ENCODE measurements at regions not wholly inside any gene's neighbourhood (a gene's known extent, or its start where the extent isn't known, plus 50 kb on each side); places are given as distances from the start of the nearest gene placed in this dataset.

- Histone ChIP-seq H3K27ac (ENCODE audit: poor library complexity, severe bottlenecking) (no peak overlapping the region), H3K4me1 (ENCODE audit: insufficient read depth, poor library complexity, severe bottlenecking) (no peaks in the 10 kb centered on the region), H3K9me3 (ENCODE audit: severe bottlenecking) (no peaks in the 10 kb centered on the region), H3K4me3 (ENCODE audit: severe bottlenecking) (no peak overlapping the region), H3K27me3 (ENCODE audit: insufficient read depth, poor library complexity, severe bottlenecking) (no peaks in the 10 kb centered on the region), H3K36me3 (ENCODE audit: low read depth) (no peaks in the 10 kb centered on the region)
- TF ChIP-seq CTCF (IDR thresholded peaks at IDR 0.05; ENCODE audit: poor library complexity, severe bottlenecking), result no peak
- no peak for DNase-seq (ENCODE audit: low spot score)
- no peak for ATAC-seq (ENCODE audit: low read depth)
Observed at GRCh38 chr13:87426742-87427141, 244.4 kb upstream of the SLITRK5 start.

- DNase-seq (ENCODE audit: low spot score) (no peak), ATAC-seq (ENCODE audit: low read depth) (no peak)
- H3K36me3 ChIP-seq (ENCODE audit: low read depth), result no peaks in the 10 kb centered on the region
- H3K9me3 ChIP-seq (ENCODE audit: severe bottlenecking), result no peaks in the 10 kb centered on the region
- H3K27me3 ChIP-seq (ENCODE audit: insufficient read depth, poor library complexity, severe bottlenecking), result no peaks in the 10 kb centered on the region
- TF ChIP-seq CTCF (IDR thresholded peaks at IDR 0.05; ENCODE audit: poor library complexity, severe bottlenecking), result no peak
- H3K4me3 ChIP-seq (ENCODE audit: severe bottlenecking), result no peak overlapping the region
- no peaks in the 10 kb centered on the region for H3K4me1 ChIP-seq (ENCODE audit: insufficient read depth, poor library complexity, severe bottlenecking)
- H3K27ac ChIP-seq (ENCODE audit: poor library complexity, severe bottlenecking), result no peak overlapping the region
Observed at GRCh38 chr13:87444135-87444534, 227.0 kb upstream of the SLITRK5 start.

GRCh38 chr13:87452281-87452680 lies 218.9 kb upstream of the SLITRK5 start:
- Histone ChIP-seq H3K4me3 (ENCODE audit: severe bottlenecking) (no peak overlapping the region), H3K27ac (ENCODE audit: poor library complexity, severe bottlenecking) (no peak overlapping the region), H3K9me3 (ENCODE audit: severe bottlenecking) (no peaks in the 10 kb centered on the region), H3K27me3 (ENCODE audit: insufficient read depth, poor library complexity, severe bottlenecking) (no peaks in the 10 kb centered on the region), H3K36me3 (ENCODE audit: low read depth) (no peaks in the 10 kb centered on the region), H3K4me1 (ENCODE audit: insufficient read depth, poor library complexity, severe bottlenecking) (no peaks in the 10 kb centered on the region)
- no peak for TF ChIP-seq CTCF (IDR thresholded peaks at IDR 0.05; ENCODE audit: poor library complexity, severe bottlenecking)
- ATAC-seq (ENCODE audit: low read depth) (no peak), DNase-seq (ENCODE audit: low spot score) (no peak)

GRCh38 chr13:87453244-87453643 lies 217.9 kb upstream of the SLITRK5 start:
- no peaks in the 10 kb centered on the region for H3K27me3 ChIP-seq (ENCODE audit: insufficient read depth, poor library complexity, severe bottlenecking)
- TF ChIP-seq CTCF (IDR thresholded peaks at IDR 0.05; ENCODE audit: poor library complexity, severe bottlenecking), result no peak
- DNase-seq (ENCODE audit: low spot score) (no peak), ATAC-seq (ENCODE audit: low read depth) (no peak)
- no peak overlapping the region for H3K27ac ChIP-seq (ENCODE audit: poor library complexity, severe bottlenecking)
- no peak overlapping the region for H3K4me3 ChIP-seq (ENCODE audit: severe bottlenecking)
- no peaks in the 10 kb centered on the region for H3K36me3 ChIP-seq (ENCODE audit: low read depth)
- no peaks in the 10 kb centered on the region for H3K4me1 ChIP-seq (ENCODE audit: insufficient read depth, poor library complexity, severe bottlenecking)
- H3K9me3 ChIP-seq (ENCODE audit: severe bottlenecking), result no peaks in the 10 kb centered on the region

- TF ChIP-seq CTCF (IDR thresholded peaks at IDR 0.05; ENCODE audit: poor library complexity, severe bottlenecking), result no peak
- Histone ChIP-seq H3K36me3 (ENCODE audit: low read depth) (no peaks in the 10 kb centered on the region), H3K27ac (ENCODE audit: poor library complexity, severe bottlenecking) (no peak overlapping the region), H3K4me1 (ENCODE audit: insufficient read depth, poor library complexity, severe bottlenecking) (no peaks in the 10 kb centered on the region), H3K9me3 (ENCODE audit: severe bottlenecking) (no peaks in the 10 kb centered on the region), H3K4me3 (ENCODE audit: severe bottlenecking) (no peak overlapping the region), H3K27me3 (ENCODE audit: insufficient read depth, poor library complexity, severe bottlenecking) (no peaks in the 10 kb centered on the region)
- ATAC-seq (ENCODE audit: low read depth), result no peak
- DNase-seq (ENCODE audit: low spot score), result no peak
Observed at GRCh38 chr13:87459419-87459818, 211.8 kb upstream of the SLITRK5 start.
